ENCODE measurements at regions not wholly inside any gene's neighbourhood (a gene's known extent, or its start where the extent isn't known, plus 50 kb on each side); places are given as distances from the start of the nearest gene placed in this dataset.

- TF ChIP-seq CTCF (IDR thresholded peaks at IDR 0.05 in 8 of 11, conservative IDR thresholded peaks at IDR 0.05 in 3 of 11) = no peak
- TF ChIP-seq POLR2AphosphoS5 (IDR thresholded peaks at IDR 0.05) = no peak
- TF ChIP-seq POLR2A (IDR thresholded peaks at IDR 0.05) = no peak
Measured at GRCh38 chr14:40098468-40098867, 666.2 kb upstream of the FBXO33 start.
